ENCODE measurements at regions not wholly inside any gene's neighbourhood (a gene's known extent, or its start where the extent isn't known, plus 50 kb on each side); places are given as distances from the start of the nearest gene placed in this dataset.

DNA sequence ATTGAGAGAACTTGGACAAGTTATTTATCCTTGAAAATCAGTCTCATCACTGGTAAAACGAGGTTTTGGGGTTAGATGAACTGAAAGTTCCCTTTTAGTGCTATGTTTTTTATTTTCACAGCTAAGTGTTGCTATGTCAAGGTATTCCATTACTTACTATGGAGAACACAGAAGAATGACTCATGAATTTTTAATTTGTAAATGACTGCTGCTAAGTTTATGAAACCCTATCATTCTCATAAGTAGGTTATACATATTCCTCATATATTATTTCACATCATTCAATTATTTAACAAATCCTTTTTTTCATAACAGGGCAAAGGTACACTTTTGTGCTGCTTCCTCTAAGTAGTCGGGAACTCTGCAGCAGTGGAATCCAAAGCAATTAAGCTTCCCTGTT, 52.2 kb upstream of the ATP1A1 start:
- FAIRE-seq (no peak), DNase-seq (ENCODE audit: insufficient read length) (no peak)
- TF ChIP-seq TAF1 (IDR thresholded peaks at IDR 0.05; ENCODE audit: borderline replicate concordance, low read depth, low read length): no peak
- TF ChIP-seq POLR2A (IDR thresholded peaks at IDR 0.05; ENCODE audit: low read depth, low read length): no peak
- no peak for TF ChIP-seq POLR2AphosphoS5 (IDR thresholded peaks at IDR 0.05; ENCODE audit: low read depth, low read length)

DNA sequence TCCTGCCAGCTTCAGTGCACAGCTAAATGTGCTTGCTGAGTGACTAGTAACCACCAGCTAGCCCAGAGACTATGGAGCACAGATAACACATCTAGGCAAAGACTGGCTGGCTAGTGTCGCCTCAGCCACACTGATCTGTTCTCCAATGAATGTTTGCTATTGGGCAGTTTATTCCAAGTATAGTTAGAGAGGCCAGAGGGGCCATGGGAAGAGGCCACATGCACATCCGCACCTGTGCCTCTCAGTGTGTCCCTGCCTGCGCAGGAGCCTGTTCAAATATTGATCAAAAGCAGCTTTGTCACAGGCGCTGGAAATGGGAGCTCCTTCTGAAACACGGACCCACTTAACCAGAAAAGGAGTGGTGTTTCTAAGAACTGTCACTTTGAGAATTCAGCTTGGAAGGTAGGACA, 51.3 kb upstream of the ATP1A1 start:
- FAIRE-seq (no peak), DNase-seq (ENCODE audit: insufficient read length) (no peak)
- TF ChIP-seq TAF1 (IDR thresholded peaks at IDR 0.05; ENCODE audit: borderline replicate concordance, low read depth, low read length) (no peak), POLR2AphosphoS5 (IDR thresholded peaks at IDR 0.05; ENCODE audit: low read depth, low read length) (no peak), POLR2A (IDR thresholded peaks at IDR 0.05; ENCODE audit: low read depth, low read length) (no peak)

GRCh38 chr1:116322752-116323405, 50.2 kb upstream of the ATP1A1 start:
- TF ChIP-seq POLR2A (IDR thresholded peaks at IDR 0.05; ENCODE audit: low read depth, low read length): no peak
- TF ChIP-seq TAF1 (IDR thresholded peaks at IDR 0.05; ENCODE audit: borderline replicate concordance, low read depth, low read length): no peak
- TF ChIP-seq POLR2AphosphoS5 (IDR thresholded peaks at IDR 0.05; ENCODE audit: low read depth, low read length): no peak
- DNase-seq (ENCODE audit: insufficient read length) (no peak), FAIRE-seq (no peak)

Measured in GM12892 (cell line).